CD4-positive, alpha-beta T cell treated with Interferon gamma for 1 hour (primary cell): ENCODE measurements at regions not wholly inside any gene's neighbourhood (a gene's known extent, or its start where the extent isn't known, plus 50 kb on each side); places are given as distances from the start of the nearest gene placed in this dataset.
"Not testable (repeated sequence)": the region's sequence is repeated elsewhere in the genome, so short reads cannot be mapped to it uniquely, and the experiment has no call there.

Experiments
- DNase-seq: peaks from one replicate; pipeline ENCODE4 v3.0.0-alpha.2; 2020

GRCh38 chr1:239952348-239953308, 139.1 kb upstream of the FMN2 start:
- DNase-seq = no peak

- DNase-seq = no peak
These were observed 136.8 kb upstream of the FMN2 start for GRCh38 chr1:239954836-239955235.

- DNase-seq = no peak
These were observed 136.3 kb upstream of the FMN2 start for GRCh38 chr1:239955431-239955830.

- DNase-seq = no peak
These were observed 135.4 kb upstream of the FMN2 start for GRCh38 chr1:239956263-239956662.

GRCh38 chr1:239958063-239958462, 133.6 kb upstream of the FMN2 start:
- no peak for DNase-seq

GRCh38 chr1:239960366-239960765, 131.3 kb upstream of the FMN2 start:
- no peak for DNase-seq

GRCh38 chr1:239963856-239964255, 127.8 kb upstream of the FMN2 start:
- no peak for DNase-seq

- no peak for DNase-seq
These were observed 115.3 kb upstream of the FMN2 start for GRCh38 chr1:239976130-239976968.

- DNase-seq = no peak
These were observed 114.3 kb upstream of the FMN2 start for GRCh38 chr1:239977416-239977815.

GRCh38 chr1:239979456-239979855, 112.2 kb upstream of the FMN2 start:
- no peak for DNase-seq

- DNase-seq = no peak
These were observed 108.9 kb upstream of the FMN2 start for GRCh38 chr1:239982762-239983161.

- DNase-seq = no peak
These were observed 106.6 kb upstream of the FMN2 start for GRCh38 chr1:239985044-239985443.

GRCh38 chr1:239987103-239987745, 104.5 kb upstream of the FMN2 start:
- DNase-seq = no peak

- DNase-seq = no peak
These were observed 101.7 kb upstream of the FMN2 start for GRCh38 chr1:239989990-239990389.

- not testable (repeated sequence) for DNase-seq
These were observed 99.1 kb upstream of the FMN2 start for GRCh38 chr1:239992566-239992965.

GRCh38 chr1:239993366-239993765, 98.3 kb upstream of the FMN2 start:
- no peak for DNase-seq

GRCh38 chr1:239995281-239995680, 96.4 kb upstream of the FMN2 start:
- no peak for DNase-seq

GRCh38 chr1:239997160-239997514, 94.5 kb upstream of the FMN2 start:
- no peak for DNase-seq

GRCh38 chr1:239997515-239998311, 94.0 kb upstream of the FMN2 start:
- no peak for DNase-seq

GRCh38 chr1:239998312-239998649, 93.4 kb upstream of the FMN2 start:
- DNase-seq = no peak

GRCh38 chr1:239999170-239999569, 92.5 kb upstream of the FMN2 start:
- no peak for DNase-seq

GRCh38 chr1:240000634-240001033, 91.0 kb upstream of the FMN2 start:
- DNase-seq = no peak
